H54 (cell line): ENCODE measurements at regions not wholly inside any gene's neighbourhood (a gene's known extent, or its start where the extent isn't known, plus 50 kb on each side); places are given as distances from the start of the nearest gene placed in this dataset.
"Not testable (repeated sequence)": the region's sequence is repeated elsewhere in the genome, so short reads cannot be mapped to it uniquely, and the experiment has no call there.

Experiments
- DNase-seq: peaks from one replicate; pipeline ENCODE4 v3.0.0; 2011; ENCODE audit warnings: low spot score, mixed read lengths; ENCODE audit not compliant: insufficient read length
- FAIRE-seq: peaks from 3 replicates; lab custom pipeline; 2011; peaks lifted over from hg19 to GRCh38; lab: Jason Lieb, UNC
- POLR2A ChIP-seq: IDR thresholded peaks from 2 replicates; pipeline ENCODE4 v1.6.1; 2011; ENCODE audit warnings: low read depth, mild to moderate bottlenecking, low read length

DNA sequence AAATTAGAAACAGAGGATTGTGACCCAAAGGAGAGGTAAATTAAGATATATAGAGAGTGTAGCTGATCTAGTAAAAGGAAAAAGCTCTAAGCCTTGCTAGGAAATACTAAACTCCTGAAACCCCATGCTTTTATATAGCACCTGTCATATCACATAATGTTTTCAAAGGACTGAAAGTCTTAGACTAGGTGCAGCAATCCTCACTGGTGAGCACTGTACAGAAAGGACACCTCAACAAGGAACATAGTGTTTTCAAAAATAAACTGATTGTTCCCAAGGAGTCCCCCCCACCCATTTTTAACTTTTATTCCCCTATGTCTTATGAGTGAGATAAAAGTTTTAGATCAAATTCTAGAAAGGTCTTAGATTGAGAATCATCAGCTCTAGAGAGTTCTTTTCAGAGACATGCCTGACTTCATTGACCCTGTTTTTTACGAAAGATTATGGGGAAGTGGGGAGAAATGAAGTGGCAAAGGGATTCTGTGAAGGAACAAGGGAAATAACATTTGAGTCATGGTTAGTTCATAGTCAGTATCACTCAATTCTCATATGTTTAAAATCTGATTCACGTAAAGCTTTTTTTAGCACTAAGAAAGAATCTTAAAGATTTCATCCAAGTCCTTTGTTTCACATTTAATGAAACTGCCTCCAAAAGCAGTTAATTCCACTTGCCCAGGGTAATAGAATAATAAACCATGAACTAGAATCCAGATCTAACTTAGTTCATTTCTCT, 166.4 kb downstream of the CYB561 start:
- TF ChIP-seq POLR2A = no peak
- FAIRE-seq (peak; percentile 98), DNase-seq (no peak)

DNA sequence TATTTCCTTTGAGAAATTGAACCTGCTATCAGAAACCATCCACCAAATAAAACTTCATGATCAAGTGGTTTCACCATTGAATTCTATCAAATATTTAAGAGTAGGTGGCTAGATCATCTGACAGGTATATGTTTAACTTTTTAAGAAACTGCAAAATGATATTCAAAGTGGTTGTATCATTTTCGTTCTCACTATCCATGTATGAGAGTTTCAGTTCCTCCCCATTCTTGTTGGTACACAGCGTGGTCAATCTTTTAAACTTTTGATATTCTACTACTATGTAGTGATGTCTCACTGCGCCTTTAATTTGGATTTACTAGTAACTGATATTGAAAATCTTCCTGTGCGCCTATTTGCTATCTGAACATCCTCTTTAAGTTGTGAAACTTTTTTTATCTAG, 163.7 kb downstream of the CYB561 start:
- no peak for TF ChIP-seq POLR2A
- FAIRE-seq (no peak), DNase-seq (no peak)

- DNase-seq (no peak), FAIRE-seq (no peak)
- TF ChIP-seq POLR2A = no peak
Observed at GRCh38 chr17:63285551-63285950, 160.6 kb downstream of the CYB561 start.

DNA sequence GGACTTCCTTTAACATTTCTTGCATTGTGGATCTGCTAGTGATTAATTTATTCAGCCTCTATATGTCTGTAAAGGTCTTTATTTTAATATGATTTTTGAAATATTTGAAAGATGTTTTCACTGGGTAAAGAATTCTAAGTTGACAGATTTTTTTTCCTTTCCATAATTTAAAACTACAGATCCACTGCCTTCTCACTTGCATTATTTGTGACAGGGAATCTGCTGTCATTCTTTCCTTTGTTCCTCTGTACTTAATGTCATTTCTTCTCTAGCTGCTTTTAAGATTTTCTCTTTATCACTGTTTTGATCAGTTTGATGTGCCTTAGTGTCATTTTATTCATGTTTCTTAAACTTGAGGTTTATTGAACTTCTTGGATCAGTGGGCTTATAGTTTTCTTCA, 159.9 kb downstream of the CYB561 start:
- DNase-seq = no peak
- no peak for FAIRE-seq
- TF ChIP-seq POLR2A = no peak

DNA sequence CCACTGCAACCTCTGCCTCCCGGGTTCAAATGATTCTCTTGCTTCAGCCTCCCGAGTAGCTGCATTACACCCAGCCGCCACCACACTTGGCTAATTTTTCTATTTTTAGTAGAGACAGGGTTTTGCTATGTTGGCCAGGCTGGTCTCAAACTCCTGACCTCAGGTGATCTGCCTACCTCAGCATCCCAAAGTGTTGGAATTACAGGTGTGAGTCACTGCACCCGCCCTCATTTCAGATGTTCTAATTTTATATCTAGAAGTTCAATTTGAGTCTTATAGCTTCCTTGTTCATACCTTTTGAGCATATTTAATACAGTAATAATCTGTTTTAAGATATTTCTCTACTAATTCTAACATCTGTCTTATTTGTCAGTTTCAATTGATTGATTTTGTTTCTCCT, 159.1 kb downstream of the CYB561 start:
- FAIRE-seq, DNase-seq: not testable (repeated sequence)

DNA sequence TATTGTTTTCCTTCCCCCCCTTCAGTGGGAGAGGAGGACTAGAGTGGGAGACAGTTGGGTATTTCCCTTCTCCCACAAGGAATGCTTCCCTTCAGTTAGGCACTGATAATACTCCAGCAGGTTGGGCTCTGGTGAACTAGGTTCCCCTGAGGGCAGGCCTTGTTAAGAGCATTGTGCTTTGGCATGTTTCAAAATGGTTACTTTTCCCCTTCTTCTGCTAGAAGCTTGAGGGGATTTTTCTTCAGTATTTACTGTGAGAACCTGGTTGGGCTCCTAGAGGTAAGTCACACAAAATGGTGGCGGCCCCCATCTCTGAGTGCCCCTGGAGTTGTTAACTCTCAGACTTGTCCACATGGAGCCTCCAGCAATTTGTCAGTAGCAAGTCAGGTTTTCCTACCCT, 156.2 kb downstream of the CYB561 start:
- no peak for TF ChIP-seq POLR2A
- DNase-seq = no peak
- FAIRE-seq = no peak

DNA sequence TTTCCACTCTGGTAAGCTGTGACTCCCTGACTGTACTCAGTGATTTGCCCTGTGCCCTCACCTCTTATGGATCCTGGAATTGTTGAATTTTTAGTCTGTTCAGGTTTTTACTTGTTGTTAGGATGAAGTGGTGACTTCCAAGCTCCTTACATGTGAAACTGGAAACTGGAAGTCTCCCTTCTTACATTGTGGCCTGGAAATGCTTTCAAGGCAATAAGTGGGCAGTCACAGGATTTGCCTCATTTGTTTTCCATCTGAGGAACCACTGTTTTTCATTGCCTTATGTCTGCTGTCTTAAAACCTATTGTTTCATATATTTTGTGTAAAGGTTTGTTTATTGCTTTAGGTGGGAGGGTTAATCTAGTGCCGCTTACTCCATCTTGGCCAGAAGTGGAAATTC, 155.8 kb downstream of the CYB561 start:
- no peak for FAIRE-seq
- no peak for DNase-seq
- no peak for TF ChIP-seq POLR2A

DNA sequence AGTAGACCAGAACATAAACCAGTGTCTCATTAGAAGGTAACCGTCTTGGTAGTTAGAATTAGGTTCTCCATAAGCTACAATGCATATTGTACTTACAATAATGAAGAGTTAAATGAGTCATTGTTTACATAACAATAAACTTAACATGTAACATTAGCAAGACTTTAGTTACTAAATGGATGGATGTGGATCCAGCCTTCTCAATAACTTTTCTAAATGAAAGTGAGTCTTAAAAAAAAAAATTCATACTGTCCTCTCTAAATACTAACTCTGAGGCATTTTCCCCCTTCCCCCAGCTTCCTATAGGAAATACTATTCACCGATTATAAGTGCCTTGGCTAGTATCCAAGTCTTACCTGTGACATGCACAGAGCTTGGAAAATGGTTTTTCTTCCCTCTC, 155.3 kb downstream of the CYB561 start:
- FAIRE-seq = no peak
- DNase-seq = no peak
- no peak for TF ChIP-seq POLR2A

DNA sequence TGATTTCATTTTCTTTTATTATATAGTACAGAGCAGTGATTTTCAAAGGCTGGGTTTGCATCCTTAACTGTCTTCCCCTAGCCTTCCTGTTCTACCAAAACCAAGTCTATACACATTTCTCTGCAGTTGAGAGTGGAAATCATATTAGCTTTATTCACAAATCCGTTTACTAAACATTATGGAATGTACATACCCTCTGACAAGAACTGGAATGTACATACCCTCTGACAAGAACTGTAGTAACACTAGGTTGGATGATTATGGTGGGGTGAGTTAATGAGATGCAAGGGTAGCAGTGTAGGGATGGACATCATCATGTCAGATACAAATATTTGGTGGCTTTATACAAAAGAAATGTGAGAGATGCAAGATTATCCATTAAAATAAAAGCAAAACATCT, 154.8 kb downstream of the CYB561 start:
- no peak for DNase-seq
- TF ChIP-seq POLR2A = no peak

DNA sequence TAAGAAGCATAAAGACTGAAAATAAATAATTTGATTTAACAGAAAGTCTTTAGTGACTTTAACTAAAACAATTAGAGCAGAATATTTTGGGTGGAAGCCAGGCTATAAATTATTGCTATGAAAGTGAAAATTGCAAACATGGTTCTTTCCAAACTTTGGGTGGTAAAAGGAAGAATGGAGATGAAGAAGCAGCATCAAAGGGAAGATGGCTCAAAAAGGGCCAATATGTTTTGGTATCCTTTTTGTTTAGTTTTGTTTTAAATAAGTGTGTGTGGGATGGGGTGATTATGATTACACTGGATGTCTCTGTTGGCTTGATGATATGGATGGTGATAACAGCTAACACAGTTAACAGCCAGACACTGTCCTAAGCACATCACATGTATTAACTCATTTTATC, 153.7 kb downstream of the CYB561 start:
- FAIRE-seq = peak; percentile 53
- DNase-seq = no peak
- TF ChIP-seq POLR2A = no peak

More for the DNA sequence above, 154.8 kb downstream of the CYB561 start:
- no peak for FAIRE-seq

DNA sequence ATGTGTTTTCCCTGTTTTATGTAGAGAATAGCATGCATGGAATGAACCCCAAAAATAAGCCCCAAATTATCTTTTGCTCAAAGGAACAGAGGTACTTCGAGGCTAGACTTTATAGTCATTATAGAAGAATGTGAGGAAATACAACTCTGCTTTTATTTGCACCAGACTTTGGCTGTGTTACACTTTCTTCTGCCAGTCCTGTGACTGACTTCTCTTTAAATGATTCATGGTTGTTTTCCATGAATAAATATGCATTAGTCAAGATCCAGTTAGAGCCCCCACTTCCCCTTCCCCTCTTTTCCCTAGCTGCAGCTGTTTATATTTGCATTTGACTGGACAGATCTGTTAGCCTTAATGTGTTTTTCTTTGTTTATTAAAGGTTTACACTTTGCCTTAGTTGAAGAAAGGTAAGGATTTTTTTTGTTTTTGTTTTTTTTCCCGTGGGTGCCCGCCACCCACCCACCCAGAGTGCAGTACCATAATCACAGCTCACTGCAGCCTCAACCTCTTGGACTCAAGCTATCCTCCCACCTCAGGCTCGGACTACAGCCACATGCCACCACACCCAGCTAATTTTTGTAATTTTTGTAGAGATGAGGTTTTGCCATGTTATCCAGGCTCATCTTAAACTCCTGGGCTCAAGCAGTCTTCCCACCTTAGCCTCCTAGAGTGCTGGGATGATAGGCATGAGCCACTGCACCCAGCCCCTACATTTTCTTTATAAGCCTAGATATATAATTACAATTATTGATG, 152.6 kb downstream of the CYB561 start:
- no peak for DNase-seq
- TF ChIP-seq POLR2A = no peak
- FAIRE-seq = peak; percentile 87

DNA sequence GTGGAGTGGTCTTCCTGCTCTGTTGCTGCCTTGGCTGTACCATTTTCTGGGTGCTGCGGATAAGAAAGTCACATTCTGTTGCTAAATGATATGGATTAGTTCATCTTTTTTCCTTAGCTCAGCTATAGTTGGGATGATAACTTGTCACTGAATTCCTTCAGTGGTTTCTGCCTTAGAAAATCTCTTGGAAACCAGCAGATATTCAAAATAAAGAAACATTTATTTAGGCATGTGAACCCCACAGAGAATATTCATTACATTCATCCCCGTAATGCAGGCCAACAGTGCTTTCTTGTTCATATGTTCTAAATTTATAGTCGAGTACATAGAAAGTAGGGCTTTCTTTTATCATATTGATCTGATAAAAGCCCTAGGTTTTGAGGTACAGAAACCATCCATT, 151.3 kb downstream of the CYB561 start:
- FAIRE-seq (no peak), DNase-seq (no peak)
- no peak for TF ChIP-seq POLR2A

GRCh38 chr17:63295288-63295687, 150.8 kb downstream of the CYB561 start:
- no peak for TF ChIP-seq POLR2A
- FAIRE-seq (no peak), DNase-seq (no peak)

- DNase-seq (no peak), FAIRE-seq (no peak)
- no peak for TF ChIP-seq POLR2A
Observed at GRCh38 chr17:63295839-63296590, 150.1 kb downstream of the CYB561 start.

GRCh38 chr17:63298916-63299315, 147.2 kb downstream of the CYB561 start:
- FAIRE-seq, DNase-seq: not testable (repeated sequence)
